Pancreas (tissue), 10 donors: ENCODE measurements at regions not wholly inside any gene's neighbourhood (a gene's known extent, or its start where the extent isn't known, plus 50 kb on each side); places are given as distances from the start of the nearest gene placed in this dataset.

Experiments used
- ATAC-seq, 4 donors: fragments of 200-7000 bp; cut with Tn5 transposase; one replicate each; pipeline versions ENCODE4 v1.8.0 to v1.9.1; 2020; ENCODE audit warnings: mild to moderate bottlenecking in 4 of 4, moderate library complexity in 4 of 4
- DNase-seq, 6 donors: peaks; one replicate each; pipeline ENCODE4 v3.0.0-alpha.2; 2020
- FAIRE-seq: peaks from 2 replicates; lab custom pipeline; 2012; peaks lifted over from hg19 to GRCh38; lab: Jason Lieb, UNC
- H3K27ac ChIP-seq, 4 donors: fragments of 200-600 bp; sonication (generic); 1 replicate in 3 of 4; 2 replicates in 1 of 4; pipeline versions ENCODE4 v1.5.0 to v1.8.0; 2020
- H3K27me3 ChIP-seq, 4 donors: fragments of 200-600 bp; one replicate each; pipeline ENCODE4 v1.8.0; 2021
- H3K36me3 ChIP-seq, 3 donors: fragments of 200-600 bp; sonication (generic) in 1 of 3; one replicate each; pipeline versions ENCODE4 v1.5.0 to v1.8.0; 2020 to 2021
- H3K4me1 ChIP-seq, 3 donors: fragments of 200-600 bp; one replicate each; pipeline ENCODE4 v1.8.0; 2021
- H3K4me3 ChIP-seq, 4 donors: fragments of 200-600 bp; sonication (generic) in 2 of 4; one replicate each; pipeline versions ENCODE4 v1.5.0 to v1.8.0; 2020 to 2021
- H3K9me3 ChIP-seq, 4 donors: fragments of 200-600 bp; one replicate each; pipeline ENCODE4 v1.8.0; 2021
- CTCF ChIP-seq, 4 donors: fragments of 200-600 bp; sonication (generic) in 3 of 4; IDR thresholded peaks; one replicate each; pipeline versions ENCODE4 v1.5.0 to v1.8.0; 2021; ENCODE audit warnings: antibody characterized with exemption in 4 of 4
- WGBS, 2 donors: extraction: QIAGEN DNeasy Blood & Tissue Kit; methylation state at CpG; one replicate each; pipeline ENCODE4 v1.1.7; 2013; 5-methylcytosine and 5-hydroxymethylcytosine counted together
- intact Hi-C, 3 donors: fragments of 100-400 bp; cut with DNase I; formaldehyde crosslinking; loops; one replicate each; pipeline versions ENCODE4 v1.11.1 to v1.14.2; 2022
- donor health status: healthy with polysubstance abuse.
- donor health status: DM: no; HTN: no; CAD: no; lungs with moderate emphysema.
- donor health status: DM: no; HTN: no; CAD: no.
- donor health status: control.
- donor health status: control.
- donor health status: Bipolar disorder and iron deficiency.
- donor health status: DM: yes; HTN: yes; CAD: no.
- donor health status: DM: no; HTN: no; CAD: no.
- donor health status: DM: no; HTN: no; CAD: no.
- donor health status: DM: yes; HTN: yes; CAD: no.

DNA sequence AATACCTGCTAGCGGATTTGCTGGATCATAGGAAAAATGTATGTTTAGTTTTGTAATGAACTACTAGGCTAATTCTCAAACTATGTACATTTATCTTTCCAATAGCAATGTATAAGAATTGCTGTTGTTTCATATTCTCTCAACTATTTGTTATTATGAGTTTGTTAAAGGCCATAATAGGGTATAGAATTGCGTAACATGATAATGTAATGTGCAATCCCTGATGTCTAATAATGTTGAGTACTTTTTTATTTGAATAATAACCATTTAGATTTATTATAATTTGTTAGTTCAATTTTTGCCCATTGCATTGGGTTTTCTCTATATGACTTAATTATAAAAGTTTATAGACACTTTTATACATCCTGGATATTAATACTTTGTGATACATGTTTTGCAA lies 801.6 kb downstream of the LUZP2 start:
- FAIRE-seq: no peak
- ATAC-seq: no peak
- no peaks in the 10 kb centered on the region for H3K27me3 ChIP-seq
- 82 to 83% methylated on average over 2 of the region's 2 CpGs for WGBS, 2 donors
- DNase-seq: no peak
- intact Hi-C loops: no loop called here
- no peak overlapping the region for H3K4me3 ChIP-seq
- H3K27ac ChIP-seq: no peak overlapping the region
- no peak for TF ChIP-seq CTCF (IDR thresholded peaks at IDR 0.05)
- no peaks in the 10 kb centered on the region for H3K36me3 ChIP-seq
- H3K9me3 ChIP-seq: no peaks in the 10 kb centered on the region
- H3K4me1 ChIP-seq: no peaks in the 10 kb centered on the region

- Histone ChIP-seq H3K27me3 (no peaks in the 10 kb centered on the region), H3K9me3 (no peaks in the 10 kb centered on the region), H3K4me1 (no peaks in the 10 kb centered on the region), H3K4me3 (no peak overlapping the region), H3K36me3 (no peaks in the 10 kb centered on the region), H3K27ac (no peak overlapping the region)
- no peak for DNase-seq
- ATAC-seq: no peak
- FAIRE-seq: no peak
- WGBS, 2 donors: 64 to 65% methylated on average over 4 of the region's 4 CpGs
- intact Hi-C loops: no loop called here
- TF ChIP-seq CTCF (IDR thresholded peaks at IDR 0.05): no peak
Measured at GRCh38 chr11:25309818-25310217, 813.0 kb downstream of the LUZP2 start.

DNA sequence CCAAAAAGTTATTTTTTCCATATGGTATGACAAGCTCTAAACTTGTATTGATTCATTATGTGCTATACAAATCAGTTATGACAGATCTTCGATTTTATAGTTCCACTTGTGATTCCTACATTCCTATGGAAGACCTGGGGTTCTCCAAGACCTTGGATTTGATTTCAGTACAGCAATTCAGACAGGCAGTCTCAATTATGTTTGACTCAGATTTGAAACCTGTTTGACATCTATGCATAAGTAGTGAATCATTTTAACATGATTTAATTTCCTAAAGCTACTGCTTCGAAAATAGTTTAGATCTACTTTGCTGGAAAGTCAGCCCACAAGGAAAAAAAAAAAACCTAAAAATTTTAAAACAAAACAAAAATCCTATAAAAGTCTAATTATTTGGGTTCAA lies 820.4 kb downstream of the LUZP2 start:
- Histone ChIP-seq H3K27ac (no peak overlapping the region), H3K9me3 (no peaks in the 10 kb centered on the region), H3K27me3 (no peaks in the 10 kb centered on the region), H3K4me3 (no peak overlapping the region), H3K36me3 (no peaks in the 10 kb centered on the region), H3K4me1 (no peaks in the 10 kb centered on the region)
- no peak for TF ChIP-seq CTCF (IDR thresholded peaks at IDR 0.05)
- no peak for DNase-seq
- intact Hi-C loops: no loop called here
- WGBS, 2 donors: 47 to 65% methylated on average over 2 of the region's 2 CpGs
- no peak for ATAC-seq
- no peak for FAIRE-seq

GRCh38 chr11:25319127-25319526 lies 822.3 kb downstream of the LUZP2 start:
- Histone ChIP-seq H3K4me1 (no peaks in the 10 kb centered on the region), H3K36me3 (no peaks in the 10 kb centered on the region), H3K9me3 (no peaks in the 10 kb centered on the region), H3K27ac (no peak overlapping the region), H3K4me3 (no peak overlapping the region), H3K27me3 (no peaks in the 10 kb centered on the region)
- no peak for DNase-seq
- ATAC-seq: no peak
- TF ChIP-seq CTCF (IDR thresholded peaks at IDR 0.05): no peak
- FAIRE-seq: no peak
- intact Hi-C loops: no loop called here
- 71 to 87% methylated on average over 2 of the region's 2 CpGs for WGBS, 2 donors

DNA sequence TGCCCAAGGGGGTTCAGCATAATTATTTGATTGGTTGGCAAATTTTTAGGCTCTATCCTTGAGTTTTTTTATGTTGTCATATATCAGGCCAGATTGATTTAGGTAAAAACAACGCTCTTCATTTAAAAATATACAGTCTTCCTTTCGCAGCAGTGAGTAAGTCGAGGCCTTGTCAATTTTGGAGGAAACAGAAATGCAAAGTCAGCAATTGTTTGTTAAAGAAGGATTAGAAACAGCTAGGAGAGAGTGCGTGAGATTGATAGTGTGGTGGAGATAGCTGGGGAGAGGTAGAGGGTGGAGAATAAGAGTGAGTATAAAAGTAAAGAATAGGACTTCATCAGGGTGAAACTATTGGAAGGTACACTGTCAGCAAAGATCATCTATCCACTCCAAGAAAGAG lies 830.8 kb downstream of the LUZP2 start:
- H3K36me3 ChIP-seq: no peaks in the 10 kb centered on the region
- no peaks in the 10 kb centered on the region for H3K9me3 ChIP-seq
- FAIRE-seq: no peak
- no peak overlapping the region for H3K27ac ChIP-seq
- H3K27me3 ChIP-seq: no peaks in the 10 kb centered on the region
- H3K4me3 ChIP-seq: no peak overlapping the region
- H3K4me1 ChIP-seq: no peaks in the 10 kb centered on the region
- no peak for DNase-seq
- intact Hi-C loops: no loop called here
- no peak for TF ChIP-seq CTCF (IDR thresholded peaks at IDR 0.05)
- WGBS, 2 donors: 43 to 56% methylated on average over 4 of the region's 4 CpGs
- no peak for ATAC-seq
